NCI-H446 treated with DMSO at 0.1 percent for 48 hours (cell line): ENCODE measurements at regions not wholly inside any gene's neighbourhood (a gene's known extent, or its start where the extent isn't known, plus 50 kb on each side); places are given as distances from the start of the nearest gene placed in this dataset.

Experiments
- DNase-seq: peaks from one replicate; lab custom pipeline; 2025; lab: John Stamatoyannopoulos, UW

DNA sequence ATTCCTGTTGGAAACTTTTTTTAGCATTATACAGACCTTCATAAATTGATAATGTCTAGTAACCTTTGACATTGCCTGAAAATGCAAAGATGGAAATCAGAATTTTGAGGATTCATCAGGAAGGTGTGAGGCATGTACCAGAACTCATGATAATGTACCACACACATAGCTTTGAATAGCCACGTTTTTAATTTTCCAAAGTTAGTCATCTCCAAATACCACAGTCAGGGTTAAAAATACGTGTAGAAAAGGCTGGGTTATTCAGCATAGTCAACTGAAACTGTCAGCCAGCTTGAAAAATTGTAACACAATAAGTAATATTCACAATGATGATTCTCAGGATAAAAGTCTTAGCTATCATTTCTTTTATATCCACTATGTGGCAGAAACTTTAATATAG, 102.0 kb upstream of the THRB start:
- no peak for DNase-seq

DNA sequence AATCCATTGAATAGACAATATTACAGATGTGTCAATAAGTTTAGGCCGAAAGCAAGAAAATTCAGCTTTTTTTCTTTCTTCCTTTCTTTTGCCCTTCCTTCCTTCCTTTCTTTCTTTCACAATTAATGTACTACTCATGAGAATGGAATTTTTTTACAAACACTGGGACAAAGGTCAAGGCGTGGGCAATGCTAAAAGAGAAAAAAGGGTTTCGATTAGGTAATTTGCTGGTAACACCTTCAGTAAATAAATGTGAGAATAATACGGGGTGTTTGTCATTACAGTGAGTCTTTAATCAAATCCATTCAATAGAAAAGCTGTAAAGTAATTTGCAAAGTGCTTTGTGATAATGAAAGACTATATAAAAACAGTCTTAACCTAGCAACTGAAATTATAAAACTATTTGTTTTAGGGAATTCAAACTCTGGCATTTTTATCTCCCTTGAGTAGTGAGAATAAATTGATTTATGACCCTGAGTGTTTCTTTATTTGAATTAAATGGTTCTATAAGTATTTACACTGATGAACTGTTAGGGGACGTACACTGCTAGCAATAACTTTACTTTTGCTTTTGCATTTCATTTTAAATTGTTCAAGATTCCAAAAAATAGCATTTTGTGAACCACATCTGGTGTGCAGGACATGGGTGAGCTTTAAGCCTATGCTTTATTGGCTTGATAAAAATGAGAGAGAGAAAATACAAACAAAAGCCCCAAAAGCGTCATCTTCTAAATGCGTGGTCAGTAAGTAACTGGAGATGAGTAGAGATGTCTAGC, 104.2 kb upstream of the THRB start:
- DNase-seq = no peak

DNA sequence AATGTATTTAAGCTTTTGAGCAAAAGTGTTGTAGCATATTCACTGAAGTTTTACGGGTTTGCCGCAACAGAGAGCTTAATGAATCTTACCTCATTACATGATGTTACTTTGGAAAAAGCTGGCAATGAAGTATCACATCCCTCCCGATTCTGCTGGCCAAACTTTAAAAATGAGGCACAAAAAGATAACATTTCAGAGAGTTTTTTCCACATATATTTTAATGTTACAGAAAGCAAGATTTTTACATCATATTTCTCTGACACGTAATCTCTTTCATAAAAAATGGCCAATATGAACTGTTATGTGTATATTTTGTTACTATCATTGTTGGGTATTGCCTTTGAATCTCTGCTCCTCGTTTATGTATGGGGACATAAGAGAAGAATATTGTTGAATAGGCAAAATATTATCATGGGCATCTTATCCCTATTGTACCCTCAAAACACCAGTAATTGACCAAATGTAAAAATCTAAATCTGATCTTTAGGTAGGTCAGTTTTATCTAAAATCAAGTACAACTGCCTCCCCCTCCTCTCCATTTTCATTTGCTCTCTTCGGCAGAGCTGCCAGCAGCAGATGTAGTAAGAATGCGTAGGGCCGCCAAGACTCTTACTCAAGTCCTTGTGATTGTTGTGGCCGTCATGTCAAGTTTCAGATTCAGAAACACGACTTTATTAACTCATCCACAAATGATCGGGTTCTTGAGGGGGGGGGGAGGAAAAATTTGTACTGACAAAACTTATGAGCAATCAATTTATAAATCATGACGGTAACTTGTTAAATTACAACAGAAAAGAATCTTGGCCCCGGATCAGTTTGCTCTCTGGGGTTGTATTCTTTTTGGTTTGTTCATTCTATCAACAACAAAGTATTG, 106.7 kb upstream of the THRB start:
- no peak for DNase-seq

GRCh38 chr3:24604215-24604614, 109.6 kb upstream of the THRB start:
- no peak for DNase-seq

DNA sequence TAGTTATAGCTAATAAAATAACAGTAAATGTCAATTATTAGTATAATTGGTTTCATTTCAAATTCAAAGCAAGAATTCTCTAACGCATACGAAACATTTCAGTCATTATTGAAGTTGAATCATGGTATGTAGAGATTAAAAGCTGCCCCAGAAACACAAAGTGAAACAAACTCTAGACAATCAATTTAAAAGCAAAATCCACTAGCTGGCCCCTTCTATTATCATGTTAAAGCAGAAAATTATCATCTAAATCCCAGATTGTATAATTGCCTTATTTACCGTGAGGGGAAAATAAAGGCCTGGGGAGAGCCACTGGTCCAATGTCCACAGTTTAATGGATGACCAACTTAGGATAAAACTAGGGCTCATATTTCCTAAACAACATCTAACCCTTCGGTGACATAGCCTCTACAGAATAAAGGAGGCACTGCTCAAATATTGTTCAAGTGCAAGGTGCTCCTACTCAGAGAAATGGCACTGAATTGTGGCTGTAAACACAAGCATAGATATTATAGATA, 110.9 kb upstream of the THRB start:
- no peak for DNase-seq

GRCh38 chr3:24607281-24607680, 112.6 kb upstream of the THRB start:
- no peak for DNase-seq

DNA sequence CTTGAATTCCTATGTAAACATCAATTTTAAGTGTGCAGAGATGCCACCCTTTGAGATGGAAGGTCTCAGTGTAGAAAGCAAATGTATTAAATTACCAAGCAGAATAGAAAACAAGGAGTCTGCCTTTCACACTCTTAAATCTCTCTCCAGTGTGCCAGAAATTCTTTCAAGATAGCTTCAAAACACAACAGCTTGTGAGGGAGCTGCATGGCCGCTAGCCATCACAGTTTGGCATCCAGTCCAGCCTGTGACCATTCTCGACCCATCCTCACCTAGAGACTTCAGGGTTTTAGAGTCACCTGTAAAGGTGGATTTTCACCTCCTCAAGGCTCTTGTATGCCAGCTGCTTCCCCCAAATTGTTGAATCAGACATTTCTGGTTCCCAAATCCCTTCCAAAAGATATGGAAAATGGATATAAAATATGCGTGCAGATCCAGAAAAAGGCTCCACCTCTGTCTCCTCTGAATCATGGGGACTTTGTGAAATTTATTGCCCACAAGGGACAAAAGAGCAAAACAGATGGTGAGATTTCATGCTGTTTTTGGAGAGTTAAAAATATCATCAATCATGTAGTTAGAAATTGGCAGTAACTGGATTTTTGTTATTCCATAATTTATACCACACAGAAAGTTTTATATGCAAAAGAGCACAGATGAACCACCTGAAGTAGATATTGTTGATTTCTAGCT, 114.2 kb upstream of the THRB start:
- DNase-seq = peak; percentile 84

- no peak for DNase-seq
Observed at GRCh38 chr3:24614359-24614758, 119.7 kb upstream of the THRB start.

DNA sequence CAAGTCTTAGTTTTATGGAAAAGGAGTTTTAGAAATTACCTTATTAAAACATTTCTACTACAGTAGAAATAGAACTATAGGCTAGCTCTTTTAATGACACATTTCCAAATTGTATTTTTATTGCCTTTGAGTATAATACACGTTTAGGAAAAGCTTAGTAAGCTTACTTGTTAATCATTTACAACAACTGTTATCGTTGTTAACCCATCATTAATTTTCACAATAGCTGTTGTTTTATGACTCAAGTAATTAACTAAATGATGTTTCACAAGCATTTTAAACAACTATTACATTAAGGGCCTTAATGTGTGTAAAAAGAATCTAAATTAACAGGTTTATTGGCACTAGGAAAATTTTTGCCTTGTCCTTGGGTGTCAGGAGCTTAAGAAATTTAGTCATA, 120.5 kb upstream of the THRB start:
- no peak for DNase-seq

DNA sequence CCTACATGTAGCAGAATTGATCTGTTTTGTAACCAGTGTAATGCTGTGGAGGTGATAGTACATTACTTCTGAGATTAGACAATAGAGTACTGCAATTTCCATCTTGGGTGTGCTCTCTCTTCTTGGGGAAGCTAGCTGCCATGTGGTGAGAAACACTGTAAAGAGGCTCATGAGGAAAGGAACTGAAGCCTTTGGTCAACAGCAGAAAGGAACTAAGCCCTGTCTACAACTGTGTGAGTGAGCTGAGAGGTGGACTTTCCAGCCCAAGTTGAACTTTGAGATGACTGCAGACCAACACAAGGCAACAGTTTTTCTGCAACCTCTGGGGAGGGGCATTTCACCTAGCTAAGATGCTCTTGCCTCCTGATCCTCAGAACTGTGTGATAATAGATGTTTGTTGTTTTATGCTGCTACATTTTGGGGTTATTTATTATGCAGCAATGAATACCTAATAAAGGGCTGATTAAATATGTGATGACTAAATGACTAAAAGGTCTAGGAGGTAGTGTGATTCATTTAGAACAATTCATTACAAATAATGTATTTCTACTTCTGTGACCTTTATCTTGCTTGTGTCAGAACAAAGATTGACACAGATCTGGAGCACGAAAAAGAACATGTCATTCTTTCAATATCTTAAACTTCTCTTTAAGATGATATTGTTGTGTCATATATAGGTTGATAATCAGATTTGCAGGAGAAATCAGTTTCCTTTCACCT, 121.6 kb upstream of the THRB start:
- DNase-seq = no peak

DNA sequence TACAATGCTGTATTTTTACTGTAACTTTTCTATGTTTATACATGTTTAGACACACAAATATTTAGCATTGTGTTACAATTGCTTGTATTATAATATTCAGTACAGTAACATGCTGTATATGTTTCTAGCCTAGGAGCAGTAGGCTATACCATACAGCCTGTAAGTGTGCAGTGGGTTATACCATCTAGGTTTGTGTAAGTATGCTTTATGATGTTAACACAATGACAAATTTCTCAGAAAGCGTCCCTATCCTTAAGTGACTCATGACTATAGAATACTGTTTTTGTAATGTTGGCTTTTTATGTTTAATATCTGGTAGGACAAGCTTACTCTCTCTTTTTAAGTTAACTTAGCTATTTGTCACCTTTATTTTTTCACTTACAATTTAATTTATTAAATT, 127.5 kb upstream of the THRB start:
- no peak for DNase-seq

DNA sequence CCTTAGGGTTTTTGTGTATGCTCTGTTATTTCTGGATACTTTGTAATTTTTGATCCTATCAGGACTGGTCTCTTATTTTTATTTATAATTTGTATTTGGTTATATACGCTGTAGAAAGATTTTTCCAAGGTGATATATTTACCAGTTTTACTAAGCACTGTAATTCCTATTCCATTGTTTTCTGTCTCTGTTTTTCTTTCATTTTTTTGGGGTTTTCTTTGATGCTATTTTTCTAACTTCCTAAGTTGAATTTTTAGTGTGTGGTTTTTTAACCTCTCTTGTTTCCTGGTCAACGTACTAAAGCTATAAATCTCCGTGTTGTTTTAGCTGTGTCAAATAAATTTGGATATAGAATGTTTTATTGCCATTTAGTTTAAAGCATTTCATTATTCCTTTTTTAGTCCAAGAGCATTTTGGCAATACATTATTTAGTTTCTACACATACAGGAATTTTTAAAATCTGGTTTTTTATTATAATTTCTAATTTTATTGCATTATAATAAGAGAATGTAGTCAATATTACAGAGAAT, 128.1 kb upstream of the THRB start:
- no peak for DNase-seq

DNA sequence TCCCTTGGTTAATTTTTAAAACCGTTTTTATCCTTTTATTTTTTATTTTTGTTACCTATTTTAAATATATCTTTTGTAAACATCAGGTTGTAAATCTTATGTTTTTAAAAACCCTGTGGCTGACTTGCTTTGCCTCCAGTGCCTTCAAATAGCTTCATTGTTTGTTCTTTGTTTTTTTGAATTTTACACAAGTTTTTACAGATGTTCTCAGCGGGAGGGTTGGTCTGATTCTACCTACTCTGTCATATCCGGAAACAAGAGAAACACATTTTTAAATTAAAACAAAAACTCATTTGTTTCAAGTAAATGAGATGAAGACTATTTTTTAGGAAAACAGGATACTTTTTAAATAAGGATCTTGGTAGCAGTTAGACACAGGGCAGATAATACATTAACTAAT, 129.0 kb upstream of the THRB start:
- no peak for DNase-seq

- DNase-seq = no peak
Observed at GRCh38 chr3:24624938-24625681, 130.5 kb upstream of the THRB start.

GRCh38 chr3:24628523-24629258, 134.0 kb upstream of the THRB start:
- no peak for DNase-seq

- no peak for DNase-seq
Observed at GRCh38 chr3:24631481-24631880, 136.8 kb upstream of the THRB start.

DNA sequence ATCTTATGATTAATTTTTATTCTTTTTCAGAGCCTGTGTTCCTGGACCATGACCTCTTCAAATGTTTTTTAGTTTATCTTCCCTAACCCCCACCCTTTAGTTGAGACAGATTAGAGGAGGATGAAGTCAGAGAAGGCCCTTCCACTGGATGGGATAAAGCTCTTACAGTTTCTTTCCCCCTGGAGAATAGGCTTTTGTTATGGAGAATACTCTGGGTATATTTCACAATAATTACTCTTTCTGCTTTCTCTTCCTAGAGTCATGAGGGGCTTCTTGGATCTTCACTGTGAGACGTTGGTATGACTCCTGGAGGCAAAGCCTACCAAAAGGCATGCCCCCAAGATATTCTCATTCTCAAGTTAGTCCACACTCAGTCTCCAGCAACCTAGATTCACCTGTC, 144.4 kb upstream of the THRB start:
- no peak for DNase-seq

DNA sequence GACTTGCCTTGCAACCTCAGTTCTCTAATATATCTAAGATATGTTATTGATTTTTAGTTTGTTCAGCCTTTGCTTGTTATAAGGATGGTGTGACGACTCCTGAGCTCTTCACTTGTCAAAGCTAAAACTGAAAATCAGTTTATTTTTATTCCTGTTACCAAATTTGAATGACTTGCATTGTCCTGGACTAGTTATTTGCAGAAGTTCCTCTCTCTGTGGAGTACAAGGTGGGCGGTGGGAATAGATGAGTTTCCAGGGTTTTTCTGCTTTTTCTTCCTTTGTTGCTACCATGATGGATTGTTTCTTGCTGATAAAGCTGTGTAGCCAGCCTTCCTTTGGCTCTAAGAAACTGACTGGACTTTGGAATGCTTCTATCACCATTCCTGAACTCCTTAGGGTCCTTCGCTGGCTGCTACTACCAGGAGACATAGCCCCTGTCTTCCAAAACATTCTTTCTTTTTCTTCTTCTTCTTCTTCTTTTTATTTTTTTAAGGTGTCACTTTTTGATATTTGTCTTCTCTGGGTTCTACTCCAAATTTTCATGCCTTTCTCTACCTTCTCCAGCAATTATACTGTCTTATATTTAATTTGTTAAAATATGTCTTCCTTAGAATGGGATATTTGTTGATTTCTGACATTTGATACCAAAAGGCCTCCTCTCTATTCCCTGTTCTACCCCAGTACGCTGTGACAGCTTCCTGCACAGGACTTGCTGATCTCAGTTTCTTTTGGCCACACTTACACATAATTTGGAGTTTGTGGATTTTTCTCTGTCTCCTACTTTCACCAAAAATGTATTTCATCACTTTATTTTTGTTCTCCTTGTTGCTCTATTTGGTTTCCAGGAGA, 145.1 kb upstream of the THRB start:
- no peak for DNase-seq

- peak; percentile 27 for DNase-seq
Observed at GRCh38 chr3:24640330-24640877, 145.8 kb upstream of the THRB start.
